ENCODE measurements at regions not wholly inside any gene's neighbourhood (a gene's known extent, or its start where the extent isn't known, plus 50 kb on each side); places are given as distances from the start of the nearest gene placed in this dataset.

GRCh38 chr16:59783191-59783590 lies 1049.1 kb upstream of the GOT2 start:
- TF ChIP-seq POLR2A (IDR thresholded peaks at IDR 0.05; ENCODE audit: low read depth) (no peak), CTCF (IDR thresholded peaks at IDR 0.05) (no peak), POLR2AphosphoS5 (IDR thresholded peaks at IDR 0.05) (no peak), EP300 (IDR thresholded peaks at IDR 0.05) (no peak)
